Natural killer cell treated with Interleukin-12 subunit alpha and Interleukin-12 subunit beta and Interleukin-15 and Interleukin-18, amount 100 ng/mL, for 72 hours (primary cell): ENCODE measurements at regions not wholly inside any gene's neighbourhood (a gene's known extent, or its start where the extent isn't known, plus 50 kb on each side); places are given as distances from the start of the nearest gene placed in this dataset.

Experiments used
- ATAC-seq, 2 donors: fragments of 150-1000 bp; cut with Tn5 transposase in 1 of 2; sonication (Bioruptor Pico), chemical (Tn5 transposase) in 1 of 2; 2 replicates each; pipeline ENCODE4 v1.10.0; 2021
- DNase-seq: peaks from one replicate; pipeline ENCODE4 v3.0.0; 2022; ENCODE audit warnings: low spot score
- H3K27ac Mint-ChIP-seq, 2 donors: 1 replicate in 1 of 2; 2 replicates in 1 of 2; pipeline ENCODE4 v1.8.0; 2022; ENCODE audit warnings: mixed read lengths in 2 of 2, mild to moderate bottlenecking in 1 of 2, moderate library complexity in 1 of 2
- H3K27me3 Mint-ChIP-seq, 2 donors: 1 replicate in 1 of 2; 2 replicates in 1 of 2; pipeline ENCODE4 v1.8.0; 2022; ENCODE audit warnings: mixed read lengths in 2 of 2
- H3K36me3 Mint-ChIP-seq: one replicate; pipeline ENCODE4 v1.8.0; 2022; ENCODE audit warnings: mixed read lengths
- H3K4me1 Mint-ChIP-seq, 2 donors: 1 replicate in 1 of 2; 2 replicates in 1 of 2; pipeline ENCODE4 v1.8.0; 2022; ENCODE audit warnings: low read depth in 2 of 2, mixed read lengths in 2 of 2, mild to moderate bottlenecking in 1 of 2
- H3K4me3 Mint-ChIP-seq: one replicate; pipeline ENCODE4 v1.8.0; 2022; ENCODE audit warnings: mixed read lengths
- H3K9me3 Mint-ChIP-seq: 2 replicates; pipeline ENCODE4 v1.8.0; 2022; ENCODE audit warnings: mixed read lengths

DNA sequence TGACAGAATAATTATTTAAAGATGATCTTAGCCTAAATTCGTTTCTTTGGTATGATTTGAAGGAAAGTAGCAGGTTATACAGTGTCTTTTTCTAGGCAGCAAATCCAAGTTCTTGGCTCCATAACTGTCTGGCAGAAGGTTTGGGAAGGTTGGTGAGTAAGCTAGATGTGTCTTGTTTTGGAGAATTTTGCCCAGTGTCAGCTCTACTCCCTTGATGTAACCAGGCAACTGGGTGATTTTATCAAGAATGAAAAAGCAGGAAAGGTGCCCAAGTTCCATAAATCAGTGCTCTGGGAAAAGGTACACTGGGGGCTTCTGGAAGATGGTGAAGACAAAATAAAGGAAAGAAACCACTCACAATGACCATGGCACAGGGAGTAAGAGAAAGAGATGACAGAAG, 71.5 kb upstream of the USP47 start:
- Mint-ChIP-seq H3K27me3 (peaks cover 27 to 54% of the 10 kb centered on the region in 2 donors), H3K36me3 (no peaks in the 10 kb centered on the region), H3K27ac (no peak overlapping the region), H3K9me3 (no peaks in the 10 kb centered on the region), H3K4me1 (no peaks in the 10 kb centered on the region), H3K4me3 (no peak overlapping the region)
- no peak for DNase-seq
- ATAC-seq: no peak

DNA sequence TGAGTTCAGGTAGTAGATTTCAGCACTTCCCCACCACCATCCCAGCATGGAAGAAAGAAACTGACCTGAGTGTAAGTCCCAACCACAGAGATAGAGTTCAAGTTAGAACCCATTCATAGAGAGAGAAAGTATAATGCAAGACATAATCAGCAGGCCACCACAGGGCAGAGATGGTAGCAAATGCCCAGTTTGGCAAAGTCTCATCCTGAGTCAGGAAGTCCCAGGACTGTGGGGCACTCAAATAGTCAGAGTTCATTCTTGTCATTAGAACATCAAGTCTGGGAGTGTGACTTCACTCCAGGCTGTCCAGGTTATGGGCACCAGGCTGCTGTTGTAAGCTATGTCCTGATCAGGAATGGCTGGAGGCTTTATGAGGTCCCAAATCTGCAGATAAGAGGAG, 72.0 kb upstream of the USP47 start:
- peak in 1 of 2 donors; percentile 36 for ATAC-seq
- Mint-ChIP-seq H3K4me3 (no peak overlapping the region), H3K36me3 (no peaks in the 10 kb centered on the region), H3K27ac (no peak overlapping the region), H3K4me1 (no peaks in the 10 kb centered on the region), H3K27me3 (peaks cover 25 to 49% of the 10 kb centered on the region in 2 donors), H3K9me3 (no peaks in the 10 kb centered on the region)
- DNase-seq: no peak

DNA sequence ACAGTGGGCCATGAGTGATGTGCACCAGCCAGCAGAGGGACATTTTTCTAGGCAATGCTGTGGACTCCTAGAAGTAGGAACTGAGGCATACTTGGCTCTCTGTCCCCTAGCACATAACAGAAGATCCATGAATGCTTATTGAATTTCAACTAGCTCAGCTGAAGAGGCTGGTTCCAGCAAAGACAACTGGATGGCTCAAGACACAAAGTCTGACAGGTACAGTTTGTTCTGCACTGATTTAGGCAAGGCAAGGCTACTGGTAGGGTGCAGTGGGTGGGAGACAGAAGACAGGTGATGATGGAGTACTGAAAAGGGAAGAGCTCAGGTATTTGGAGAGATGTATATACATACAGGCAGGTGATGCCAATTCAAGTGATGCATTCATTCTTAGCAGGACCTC, 72.4 kb upstream of the USP47 start:
- no peak overlapping the region for H3K27ac Mint-ChIP-seq
- no peaks in the 10 kb centered on the region for H3K36me3 Mint-ChIP-seq
- H3K27me3 Mint-ChIP-seq: peaks cover 23 to 48% of the 10 kb centered on the region in 2 donors
- ATAC-seq: peak in 1 of 2 donors; percentile 11
- H3K4me3 Mint-ChIP-seq: no peak overlapping the region
- H3K4me1 Mint-ChIP-seq: no peaks in the 10 kb centered on the region
- no peaks in the 10 kb centered on the region for H3K9me3 Mint-ChIP-seq
- no peak for DNase-seq

DNA sequence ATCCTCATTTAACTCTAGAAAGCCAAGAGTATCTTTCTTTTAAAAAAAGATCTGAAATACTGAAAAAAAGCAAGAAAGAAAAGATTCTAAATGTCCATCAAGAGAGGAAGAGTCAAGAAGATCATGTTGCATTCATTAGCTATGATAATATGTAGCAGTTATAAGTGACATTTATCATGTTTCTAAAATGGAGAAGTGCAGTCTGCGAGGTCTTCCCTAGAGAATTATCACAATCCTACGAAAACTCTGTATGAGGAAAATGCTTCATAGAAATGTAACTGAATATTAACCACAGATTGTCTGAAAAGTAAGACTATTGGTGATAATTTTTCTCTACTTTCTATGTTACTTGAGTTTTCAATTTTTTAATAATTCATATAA, 77.4 kb upstream of the USP47 start:
- no peaks in the 10 kb centered on the region for H3K4me1 Mint-ChIP-seq
- H3K27ac Mint-ChIP-seq: no peak overlapping the region
- H3K27me3 Mint-ChIP-seq: peaks cover 36 to 47% of the 10 kb centered on the region in 2 donors
- H3K9me3 Mint-ChIP-seq: no peaks in the 10 kb centered on the region
- H3K36me3 Mint-ChIP-seq: no peaks in the 10 kb centered on the region
- no peak overlapping the region for H3K4me3 Mint-ChIP-seq
- no peak for DNase-seq
- no peak for ATAC-seq

DNA sequence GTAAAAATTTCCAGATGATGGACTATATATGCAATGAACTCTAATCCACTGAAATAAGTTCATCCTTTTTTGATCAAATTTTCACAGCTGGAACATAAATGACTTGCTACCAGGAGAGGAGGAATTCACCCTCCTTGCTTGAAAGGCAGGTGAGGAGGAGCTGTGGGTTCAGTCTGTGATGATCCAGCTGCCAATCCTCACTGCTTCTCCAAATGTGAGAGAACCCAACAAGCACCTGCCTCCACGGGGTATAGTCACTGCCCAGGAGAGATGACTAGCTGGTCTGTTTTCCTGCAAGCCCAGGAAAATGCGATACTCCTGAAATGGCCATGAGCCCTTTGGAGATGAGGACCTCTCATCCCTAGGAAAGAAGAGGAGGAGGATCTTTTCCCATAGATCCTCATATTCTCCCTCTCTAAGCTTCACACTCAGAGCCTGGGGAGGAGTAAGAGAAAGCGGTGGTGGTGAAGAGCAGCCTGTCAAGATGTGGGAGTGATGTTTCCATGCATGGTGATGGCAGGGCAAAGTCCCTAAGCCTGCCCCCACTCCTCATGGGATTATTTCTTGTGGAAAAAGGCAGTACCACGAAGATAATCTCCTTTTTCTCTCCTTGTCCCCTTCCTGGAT, 77.9 kb upstream of the USP47 start:
- Mint-ChIP-seq H3K4me3 (no peak overlapping the region), H3K27me3 (peaks cover 31 to 42% of the 10 kb centered on the region in 2 donors), H3K36me3 (no peaks in the 10 kb centered on the region), H3K27ac (no peak overlapping the region), H3K4me1 (no peaks in the 10 kb centered on the region), H3K9me3 (no peaks in the 10 kb centered on the region)
- DNase-seq (no peak), ATAC-seq (no peak)

GRCh38 chr11:11760838-11761237, 80.9 kb upstream of the USP47 start:
- Mint-ChIP-seq H3K36me3 (no peaks in the 10 kb centered on the region), H3K4me1 (no peaks in the 10 kb centered on the region), H3K9me3 (no peaks in the 10 kb centered on the region), H3K4me3 (no peak overlapping the region), H3K27me3 (peaks cover 22 to 30% of the 10 kb centered on the region in 2 donors), H3K27ac (no peak overlapping the region)
- ATAC-seq (no peak), DNase-seq (no peak)

DNA sequence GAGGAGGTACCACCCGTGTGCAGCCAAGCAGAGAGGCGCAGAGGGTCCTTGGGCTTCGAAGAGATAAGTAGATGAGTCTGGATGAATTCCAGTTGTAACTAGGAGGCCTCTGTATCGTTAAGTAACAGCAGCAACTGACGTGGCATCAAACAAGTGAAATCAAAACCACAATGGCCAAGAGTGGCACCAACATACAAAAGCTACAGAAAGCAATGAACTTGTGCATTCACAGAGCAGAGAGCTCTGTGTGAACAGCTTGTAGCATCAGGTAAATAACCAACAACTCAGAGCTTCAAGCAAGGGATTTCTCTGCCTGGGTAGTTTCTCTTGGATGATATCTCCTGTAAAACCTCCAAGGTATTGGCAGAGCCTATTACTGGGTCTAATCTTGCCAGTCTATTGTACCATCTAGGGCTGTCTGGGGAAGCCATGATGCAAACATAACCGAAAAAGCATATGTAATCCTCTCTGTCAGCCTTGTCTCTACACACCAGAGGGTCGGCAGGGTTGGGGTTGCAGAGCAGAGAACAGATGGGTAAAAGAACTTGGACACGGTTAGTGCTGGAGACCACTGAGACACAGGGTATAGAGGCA, 83.1 kb upstream of the USP47 start:
- Mint-ChIP-seq H3K9me3 (no peaks in the 10 kb centered on the region), H3K27me3 (peaks cover 24 to 35% of the 10 kb centered on the region in 2 donors), H3K36me3 (no peaks in the 10 kb centered on the region), H3K4me1 (no peaks in the 10 kb centered on the region), H3K4me3 (no peak overlapping the region), H3K27ac (no peak overlapping the region)
- DNase-seq (no peak), ATAC-seq (no peak)

- H3K4me3 Mint-ChIP-seq: no peak overlapping the region
- ATAC-seq: no peak
- H3K27ac Mint-ChIP-seq: no peak overlapping the region
- no peaks in the 10 kb centered on the region for H3K36me3 Mint-ChIP-seq
- H3K27me3 Mint-ChIP-seq: peaks cover 25 to 39% of the 10 kb centered on the region in 2 donors
- no peaks in the 10 kb centered on the region for H3K4me1 Mint-ChIP-seq
- DNase-seq: no peak
- no peaks in the 10 kb centered on the region for H3K9me3 Mint-ChIP-seq
These were observed 83.9 kb upstream of the USP47 start for GRCh38 chr11:11757909-11758308.

DNA sequence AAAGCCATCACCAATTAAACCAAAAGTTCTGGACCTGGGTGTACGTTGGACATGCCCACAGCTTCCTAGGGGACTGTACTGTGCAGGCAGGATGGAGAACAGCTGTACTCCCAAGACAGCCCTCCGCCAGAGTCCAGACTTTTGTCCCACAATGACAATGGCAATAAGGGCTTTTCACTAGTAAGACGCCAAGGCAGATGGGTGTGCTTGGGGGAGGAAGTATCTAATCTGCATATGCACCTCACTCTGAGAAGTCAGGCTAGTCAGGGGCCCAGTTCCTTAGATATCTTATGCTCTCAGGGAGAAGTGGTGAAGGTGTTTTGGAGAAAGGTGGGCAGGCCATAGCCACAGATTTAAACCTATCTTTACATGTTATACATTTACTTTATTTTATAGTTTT, 85.1 kb upstream of the USP47 start:
- no peak for DNase-seq
- no peaks in the 10 kb centered on the region for H3K4me1 Mint-ChIP-seq
- H3K9me3 Mint-ChIP-seq: no peaks in the 10 kb centered on the region
- H3K36me3 Mint-ChIP-seq: no peaks in the 10 kb centered on the region
- peaks cover 22 to 29% of the 10 kb centered on the region in 2 donors for H3K27me3 Mint-ChIP-seq
- H3K4me3 Mint-ChIP-seq: no peak overlapping the region
- no peak for ATAC-seq
- H3K27ac Mint-ChIP-seq: no peak overlapping the region

GRCh38 chr11:11755871-11756270, 85.9 kb upstream of the USP47 start:
- DNase-seq (no peak), ATAC-seq (no peak)
- Mint-ChIP-seq H3K36me3 (no peaks in the 10 kb centered on the region), H3K27ac (no peak overlapping the region), H3K4me3 (no peak overlapping the region), H3K4me1 (no peaks in the 10 kb centered on the region), H3K27me3 (peaks cover 16 to 23% of the 10 kb centered on the region in 2 donors), H3K9me3 (no peaks in the 10 kb centered on the region)

DNA sequence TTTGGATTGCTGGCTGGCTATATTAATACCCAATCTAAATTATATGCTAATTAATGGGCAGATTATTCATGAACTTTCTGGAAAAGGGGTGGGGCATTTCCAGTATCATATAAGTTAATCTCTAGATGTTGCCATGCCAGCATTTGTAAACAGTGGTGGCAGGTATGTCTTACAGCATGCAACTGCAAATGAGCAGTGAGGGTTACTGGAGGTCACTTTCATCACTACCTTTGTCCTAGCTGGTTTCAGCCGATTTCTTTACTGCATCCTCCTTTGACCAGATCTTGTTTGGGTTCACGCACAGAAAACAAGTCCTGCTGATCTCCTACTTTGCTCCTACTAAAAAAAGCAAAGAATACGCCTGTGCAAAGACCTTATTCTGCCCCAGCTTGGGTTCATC, 89.1 kb upstream of the USP47 start:
- Mint-ChIP-seq H3K4me1 (no peaks in the 10 kb centered on the region), H3K4me3 (no peak overlapping the region), H3K36me3 (no peaks in the 10 kb centered on the region), H3K27me3 (peaks cover 21 to 40% of the 10 kb centered on the region in 2 donors), H3K27ac (no peak overlapping the region), H3K9me3 (no peaks in the 10 kb centered on the region)
- ATAC-seq (no peak), DNase-seq (no peak)

DNA sequence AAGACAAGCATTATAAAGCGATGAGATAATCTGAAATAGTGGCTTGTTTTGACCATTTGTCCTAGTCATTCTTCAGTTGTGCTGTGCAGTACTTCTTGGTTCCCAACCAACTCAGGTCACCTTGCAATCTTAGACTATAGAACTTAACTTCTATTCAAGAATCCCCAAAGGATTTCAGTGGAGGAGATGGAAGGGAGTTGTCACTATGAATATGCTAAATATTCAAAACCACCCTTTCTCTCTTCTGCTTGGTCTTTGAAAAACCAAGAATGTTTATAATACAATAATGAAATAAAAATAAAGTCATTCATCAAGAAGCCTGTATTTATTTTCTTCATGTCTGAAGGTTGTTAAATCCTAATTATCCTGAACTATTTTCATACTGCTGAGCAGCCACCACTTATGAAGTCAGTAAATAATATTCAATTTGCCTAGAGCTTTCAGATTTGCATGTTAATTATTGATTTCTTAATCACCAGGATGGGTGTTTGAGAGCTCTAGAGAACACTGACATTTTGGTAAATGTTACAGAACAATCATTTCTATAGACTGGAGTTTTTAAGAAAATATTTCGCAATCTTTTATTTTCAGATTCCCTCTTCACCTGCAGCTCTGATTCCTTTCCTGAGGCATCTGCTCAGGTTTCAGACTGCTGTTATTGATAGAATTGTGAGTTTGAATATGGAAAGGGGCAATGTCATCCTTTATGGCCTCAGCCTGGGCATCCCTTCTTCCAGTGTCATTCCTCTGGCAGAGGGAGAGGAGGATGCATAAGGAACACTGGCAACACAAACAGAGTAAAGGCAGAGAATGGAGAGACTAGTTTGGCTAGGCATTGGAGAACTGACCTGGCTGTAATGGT, 91.5 kb upstream of the USP47 start:
- no peak for ATAC-seq
- no peak overlapping the region for H3K27ac Mint-ChIP-seq
- no peaks in the 10 kb centered on the region for H3K36me3 Mint-ChIP-seq
- no peaks in the 10 kb centered on the region for H3K9me3 Mint-ChIP-seq
- no peak overlapping the region for H3K4me3 Mint-ChIP-seq
- no peak for DNase-seq
- peaks cover 27 to 55% of the 10 kb centered on the region in 2 donors for H3K27me3 Mint-ChIP-seq
- no peaks in the 10 kb centered on the region for H3K4me1 Mint-ChIP-seq

- no peak for DNase-seq
- Mint-ChIP-seq H3K27me3 (peaks cover 25 to 59% of the 10 kb centered on the region in 2 donors), H3K9me3 (no peaks in the 10 kb centered on the region), H3K36me3 (no peaks in the 10 kb centered on the region), H3K4me1 (no peaks in the 10 kb centered on the region), H3K4me3 (no peak overlapping the region), H3K27ac (no peak overlapping the region)
- no peak for ATAC-seq
These were observed 92.9 kb upstream of the USP47 start for GRCh38 chr11:11748706-11749365.

DNA sequence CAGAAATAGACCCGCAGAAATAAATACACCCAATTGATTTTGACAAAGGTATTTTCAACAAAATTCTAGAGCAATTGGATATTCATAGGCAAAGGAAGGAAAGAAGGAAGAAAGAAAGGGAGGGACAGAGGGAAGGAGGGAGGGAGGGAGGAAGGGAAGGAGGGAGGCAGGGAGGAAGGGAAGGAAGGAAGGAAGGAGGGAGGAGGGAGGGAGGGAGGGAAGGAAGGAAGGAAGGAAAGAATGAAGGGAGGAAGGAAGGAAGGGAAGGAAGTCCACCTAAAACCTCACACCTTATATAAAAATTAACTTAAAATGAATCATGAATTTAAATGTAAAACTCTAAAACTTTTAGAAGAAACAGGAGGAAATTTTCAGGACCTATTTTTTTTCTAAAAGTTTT, 94.2 kb upstream of the USP47 start:
- Mint-ChIP-seq H3K36me3 (no peaks in the 10 kb centered on the region), H3K27ac (no peak overlapping the region), H3K27me3 (peaks cover 26 to 59% of the 10 kb centered on the region in 2 donors), H3K4me1 (no peaks in the 10 kb centered on the region), H3K9me3 (no peaks in the 10 kb centered on the region), H3K4me3 (no peak overlapping the region)
- DNase-seq (no peak), ATAC-seq (no peak)
